ENCODE measurements at regions not wholly inside any gene's neighbourhood (a gene's known extent, or its start where the extent isn't known, plus 50 kb on each side); places are given as distances from the start of the nearest gene placed in this dataset.

- no TSS peak for BruUV-seq (replicated peaks)
- Histone ChIP-seq H3K27ac (ENCODE audit: insufficient read depth, low read length) (no peak overlapping the region), H3K27me3 (ENCODE audit: control insufficient read depth, insufficient read depth, low read length) (no peaks in the 10 kb centered on the region), H3K4ac (ENCODE audit: low read depth, low read length) (no peak overlapping the region), H3K79me1 (ENCODE audit: low read depth in 1 of 2, low read length in 2 of 2) (no peaks in the 10 kb centered on the region), H2BK120ac (ENCODE audit: low read depth, low read length) (no peak overlapping the region), H2AFZ (replicated peaks; ENCODE audit: low read length, poor library complexity) (no peak overlapping the region), H2AK9ac (replicated peaks; ENCODE audit: low read depth, low read length, poor library complexity) (no peak overlapping the region), H3K14ac (replicated peaks; ENCODE audit: low read depth, low read length) (no peak overlapping the region), H3K56ac (ENCODE audit: extremely low read depth, insufficient read depth, low read length) (no peak overlapping the region), H3K9me3 (ENCODE audit: control insufficient read depth, insufficient read depth, low read length) (peaks cover 5% of the 10 kb centered on the region), H3K4me3 (ENCODE audit: insufficient read depth, low read depth, low read length) (no peak overlapping the region), H3K4me1 (ENCODE audit: control insufficient read depth, insufficient read depth, low read length) (peaks cover 3% of the 10 kb centered on the region; the same call in 1 of the 2 replicates), H4K8ac (ENCODE audit: low read depth in 2 of 2, low read length in 2 of 2) (no peak overlapping the region), H4K91ac (ENCODE audit: insufficient read depth, low read depth, low read length) (no peak overlapping the region), H3K9me1 (ENCODE audit: insufficient read depth, low read length) (peaks cover 7% of the 10 kb centered on the region; the same call in 1 of the 2 replicates), H4K5ac (ENCODE audit: low read depth, low read length) (no peak overlapping the region), H2BK20ac (ENCODE audit: low read depth, low read length) (no peak overlapping the region), H2BK5ac (ENCODE audit: low read depth, low read length, poor library complexity, severe bottlenecking) (no peak overlapping the region), H3K18ac (ENCODE audit: low read depth, low read length) (no peak overlapping the region), H2AK5ac (ENCODE audit: low read depth, low read length) (no peak overlapping the region), H2BK15ac (ENCODE audit: low read depth, low read length) (no peak overlapping the region), H3K9ac (ENCODE audit: low read depth, low read length) (no peak overlapping the region), H3K36me3 (ENCODE audit: control insufficient read depth, insufficient read depth, low read length) (no peaks in the 10 kb centered on the region), H4K20me1 (ENCODE audit: insufficient read depth, low read length) (no peaks in the 10 kb centered on the region), H3K23ac (ENCODE audit: low read depth, low read length) (no peak overlapping the region), H3K4me2 (ENCODE audit: low read depth, low read length) (no peak overlapping the region)
- dilution Hi-C loops (cut with HindIII; ENCODE audit: low sequenced_read_pairs, unreplicated experiment) (no loop called here), intact Hi-C loops (cut with micrococcal nuclease) (no loop called here), in situ Hi-C loops (cut with MboI; ENCODE audit: low sequenced_read_pairs) (no loop called here)
- 64% methylated on average over 4 of the region's 4 CpGs; no CpG with 5 or more reads in 1 of the 2 experiments for WGBS, 2 experiments (ENCODE audit: extremely low coverage in 2 of 2, insufficient read length in 1 of 2)
- POLR2A ChIA-PET (ENCODE audit: unreplicated experiment) = no interaction called here
- TF ChIP-seq MAZ (IDR thresholded peaks at IDR 0.05; ENCODE audit: borderline replicate concordance, low read depth, low read length) (no peak), FOS (IDR thresholded peaks at IDR 0.05; ENCODE audit: low read depth, low read length) (no peak), RFX5 (IDR thresholded peaks at IDR 0.05; ENCODE audit: low read depth, low read length) (no peak), MXI1 (IDR thresholded peaks at IDR 0.05; ENCODE audit: borderline replicate concordance, low read depth, low read length) (no peak), CHD1 (IDR thresholded peaks at IDR 0.05; ENCODE audit: low read depth, low read length) (no peak), SMC3 (IDR thresholded peaks at IDR 0.05; ENCODE audit: low read depth, low read length) (no peak), CEBPB (IDR thresholded peaks at IDR 0.05; ENCODE audit: low read depth, low read length) (no peak), NFE2L2 (IDR thresholded peaks at IDR 0.05; ENCODE audit: low read depth, low read length) (no peak), MAFK (IDR thresholded peaks at IDR 0.05; ENCODE audit: low read depth, low read length) (no peak), POLR2A (IDR thresholded peaks at IDR 0.05; ENCODE audit: low read depth, low read length) (no peak), ELK1 (IDR thresholded peaks at IDR 0.05; ENCODE audit: borderline replicate concordance, low read depth, low read length) (no peak), RAD21 (IDR thresholded peaks at IDR 0.05; ENCODE audit: low read length) (no peak), CTCF (conservative IDR thresholded peaks at IDR 0.05; ENCODE audit: low read depth, low read length) (no peak), RCOR1 (IDR thresholded peaks at IDR 0.05; ENCODE audit: insufficient replicate concordance, low read length) (no peak)
- CTCF ChIA-PET = no interaction called here
- no peak for ATAC-seq (ENCODE audit: low read depth)
- DNase-seq = no peak
Observed at GRCh38 chr1:171426645-171427044, 58.7 kb upstream of the PRRC2C start.

All from IMR-90 (cell line).